CD4-positive, alpha-beta T cell treated with Interleukin-15 for 4 hours (primary cell): ENCODE measurements at regions not wholly inside any gene's neighbourhood (a gene's known extent, or its start where the extent isn't known, plus 50 kb on each side); places are given as distances from the start of the nearest gene placed in this dataset.

Experiments
- DNase-seq: peaks from one replicate; pipeline ENCODE4 v3.0.0-alpha.2; 2020; ENCODE audit warnings: low spot score

DNA sequence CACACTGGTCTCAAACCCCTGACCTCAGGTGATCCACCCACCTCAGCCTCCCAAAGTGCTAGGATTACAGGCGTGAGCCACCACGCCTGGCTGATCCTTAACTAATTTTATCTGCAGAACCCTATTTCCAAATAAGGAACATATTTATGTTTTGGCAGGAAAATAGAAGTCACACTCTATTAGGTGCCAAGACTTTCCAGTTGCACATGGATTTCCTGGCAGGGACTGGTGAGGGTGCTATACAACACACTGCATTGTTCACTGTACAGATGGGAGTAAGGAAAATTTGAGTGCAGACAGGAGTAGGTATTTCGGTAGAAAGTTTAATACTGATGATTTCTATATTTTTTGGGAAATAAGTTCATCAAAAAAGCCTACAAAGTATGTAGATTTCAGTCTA is 605.3 kb upstream of the B3GALT2 start:
- no peak for DNase-seq

DNA sequence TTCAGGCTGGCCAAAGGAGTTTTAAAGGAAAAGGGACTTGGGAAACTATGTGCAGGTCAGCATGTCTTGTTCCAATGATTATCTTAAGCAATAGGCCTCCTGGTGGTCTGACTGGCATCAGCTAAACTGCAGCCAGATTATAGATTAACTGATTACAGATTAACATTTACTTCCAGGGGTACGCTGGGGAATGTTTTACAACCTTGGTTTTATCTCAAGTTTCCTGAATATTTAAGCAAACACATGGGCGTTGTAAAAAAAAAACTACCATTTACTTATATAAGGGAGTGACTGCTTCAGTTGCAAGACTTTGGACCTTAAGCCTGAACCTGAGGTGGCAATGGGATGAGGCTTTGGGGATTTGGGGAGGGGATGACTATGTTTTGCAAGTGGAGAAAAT is 600.6 kb upstream of the B3GALT2 start:
- DNase-seq, result no peak

DNA sequence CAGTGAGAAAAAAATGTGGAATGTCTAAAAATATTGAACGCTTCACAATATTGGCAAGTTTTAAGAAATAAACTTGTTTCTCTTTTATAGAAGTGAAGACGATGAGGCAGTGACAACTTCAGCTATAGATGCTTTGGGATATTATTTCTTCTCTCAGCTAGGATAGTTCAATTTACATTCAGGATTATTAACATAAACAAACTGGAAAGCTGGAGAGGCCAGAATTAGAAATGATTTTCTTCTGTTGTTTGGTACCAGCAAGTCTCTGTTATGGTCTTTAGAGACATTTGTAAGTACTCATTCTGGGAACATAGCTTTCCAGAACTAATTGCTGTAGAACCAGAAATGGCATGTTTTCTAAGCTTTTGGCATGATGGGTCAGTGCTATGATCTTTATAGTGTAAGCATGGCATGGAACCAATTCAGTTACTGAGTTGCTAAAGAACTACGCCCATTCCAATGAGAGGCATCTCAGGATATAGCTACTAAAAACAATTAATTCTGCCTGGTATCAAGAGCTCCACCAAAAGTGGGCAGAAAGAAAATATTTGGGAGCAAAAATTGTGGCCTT is 599.5 kb upstream of the B3GALT2 start:
- no peak for DNase-seq

DNA sequence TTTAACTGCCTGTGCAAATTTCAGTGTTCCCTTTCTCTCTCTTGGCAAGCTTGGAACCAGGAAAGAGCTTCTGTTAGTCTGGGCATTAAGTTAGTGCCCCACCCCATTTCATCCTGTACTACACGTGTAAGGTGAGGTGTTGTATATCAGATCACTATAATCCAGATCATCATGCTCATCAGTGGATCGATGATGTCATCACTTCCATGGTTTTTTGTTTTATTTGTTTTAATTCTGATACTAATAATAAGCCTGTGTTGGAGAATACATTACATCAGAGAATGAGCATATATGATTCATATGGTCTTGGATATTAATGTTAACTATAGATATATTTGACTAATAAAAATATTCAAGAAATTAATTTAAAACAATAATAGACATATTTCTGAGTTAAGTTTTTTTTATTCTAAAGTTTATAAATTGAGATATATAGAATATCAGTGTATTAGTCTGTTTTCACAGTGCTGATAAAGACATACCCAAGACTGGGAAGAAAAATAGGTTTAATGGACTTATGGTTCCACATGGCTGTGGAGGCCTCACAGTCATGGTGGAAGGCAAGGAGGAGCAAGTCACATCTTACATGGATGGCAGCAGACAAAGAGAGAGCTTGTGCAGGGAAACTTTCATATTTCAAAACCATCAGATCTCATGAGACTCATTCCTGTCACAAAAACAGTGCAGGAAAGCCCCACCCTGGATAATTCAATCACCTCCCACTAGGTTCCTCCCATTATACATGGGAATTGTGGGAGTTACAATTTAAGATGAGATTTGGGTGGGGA is 588.3 kb upstream of the B3GALT2 start:
- no peak for DNase-seq

DNA sequence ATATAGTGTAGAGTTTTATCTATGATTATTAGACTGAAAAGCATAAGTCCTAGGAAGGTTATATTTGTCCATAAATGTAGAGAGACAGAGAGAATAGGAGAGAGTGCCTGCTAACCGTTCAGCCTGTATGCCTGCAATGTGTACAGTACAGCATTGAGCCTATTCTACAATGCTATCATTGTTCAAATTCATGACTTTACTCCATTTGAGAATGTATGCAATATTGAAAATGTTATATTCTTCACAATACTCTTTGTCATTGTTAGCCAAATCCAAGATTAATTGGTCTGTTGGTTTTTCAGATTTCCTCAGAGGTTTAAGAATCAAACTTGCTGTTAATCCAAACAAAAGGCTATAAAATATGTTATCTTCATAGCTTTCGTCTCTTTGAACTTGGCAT is 585.2 kb upstream of the B3GALT2 start:
- DNase-seq, result no peak

DNA sequence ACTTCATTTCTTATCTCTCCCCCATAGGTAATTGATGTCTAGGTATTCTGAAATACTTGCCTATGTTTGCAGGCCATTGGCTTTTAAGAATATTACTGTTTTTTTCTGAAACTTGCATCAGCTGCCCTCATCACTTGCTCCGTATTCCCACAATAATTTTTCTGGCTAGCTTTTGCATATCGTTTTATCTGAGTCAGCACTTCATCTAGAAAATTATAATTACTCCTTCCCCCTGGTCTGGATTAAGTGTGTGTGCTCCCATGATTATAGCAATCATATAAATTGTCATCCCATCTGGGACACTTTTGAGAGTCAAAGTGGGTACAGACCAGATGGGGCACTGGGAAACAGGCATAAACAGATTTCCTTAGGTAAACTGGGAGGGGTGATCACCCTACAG is 583.2 kb upstream of the B3GALT2 start:
- DNase-seq, result no peak

DNA sequence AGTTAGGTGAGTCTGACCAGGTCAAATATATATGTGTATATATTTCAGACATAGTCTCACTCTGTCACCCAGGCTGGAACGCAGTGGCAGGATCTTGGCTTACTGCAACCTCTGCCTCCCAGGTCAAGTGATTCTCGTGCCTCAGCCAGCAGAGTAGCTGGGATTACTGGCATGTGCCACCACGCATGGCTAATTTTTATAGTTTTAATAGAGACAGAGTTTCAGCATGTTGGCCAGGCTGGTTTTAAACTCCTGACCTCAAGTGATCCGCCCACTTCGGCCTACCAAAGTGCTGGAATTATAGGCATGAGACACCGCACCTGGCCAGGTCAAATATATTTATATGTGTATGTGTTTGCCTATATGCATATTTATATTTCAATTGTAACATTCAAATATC is 581.5 kb upstream of the B3GALT2 start:
- DNase-seq, result no peak

DNA sequence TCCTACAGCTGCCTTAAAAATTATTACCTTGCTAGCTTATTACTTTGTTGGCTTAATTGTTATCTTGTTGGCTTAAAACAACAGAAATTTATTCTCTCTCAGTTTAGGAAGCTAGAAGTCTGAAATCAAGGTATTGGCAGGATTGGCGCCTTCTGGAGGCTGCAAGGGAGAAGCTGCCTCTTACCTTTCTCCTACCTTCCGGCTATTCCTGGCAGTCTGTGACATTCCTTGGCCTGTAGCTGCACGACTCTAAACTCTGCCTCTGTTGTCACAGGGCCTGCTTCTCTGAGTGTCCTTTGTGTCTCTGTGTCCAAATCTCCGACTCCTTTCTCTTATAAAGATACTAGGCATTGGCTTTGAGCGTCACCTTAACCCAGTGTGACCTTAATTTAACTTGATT is 579.9 kb upstream of the B3GALT2 start:
- no peak for DNase-seq

DNA sequence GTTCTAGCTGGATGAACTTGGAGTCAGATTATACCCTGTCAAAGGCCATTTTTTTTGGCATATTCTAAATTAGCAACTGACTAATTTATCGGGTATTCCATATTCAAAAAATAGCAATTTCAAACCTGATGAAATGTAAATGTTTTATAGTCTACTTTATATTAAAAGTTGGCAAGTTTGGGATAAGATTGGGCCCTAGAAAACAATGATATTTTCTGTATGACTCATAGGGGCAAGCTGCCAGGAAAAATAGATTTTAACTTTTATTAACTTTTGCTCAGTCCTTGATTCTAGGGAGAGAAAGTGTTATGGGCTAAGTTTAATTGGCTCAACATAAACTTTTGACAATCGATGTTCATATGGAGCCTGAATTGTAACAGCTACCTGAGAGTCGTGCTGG is 576.9 kb upstream of the B3GALT2 start:
- no peak for DNase-seq

DNA sequence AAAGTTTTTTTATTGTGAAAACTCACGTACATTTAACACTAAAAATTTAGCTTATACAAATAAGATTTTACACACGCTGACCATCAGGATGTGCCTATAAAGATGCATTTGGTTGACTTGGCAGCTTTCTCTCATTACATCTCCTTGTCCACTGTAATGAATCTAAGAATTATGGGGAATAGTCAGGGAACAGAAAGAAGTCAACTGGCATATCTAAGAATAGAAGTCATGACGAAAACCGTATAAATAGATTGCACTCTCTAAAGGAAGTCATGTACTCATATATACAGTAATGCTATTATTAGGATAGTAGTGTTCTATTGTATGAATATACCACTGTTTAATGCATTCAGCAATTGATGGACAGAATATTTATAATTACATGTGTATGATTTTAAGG is 575.8 kb upstream of the B3GALT2 start:
- DNase-seq, result no peak

DNA sequence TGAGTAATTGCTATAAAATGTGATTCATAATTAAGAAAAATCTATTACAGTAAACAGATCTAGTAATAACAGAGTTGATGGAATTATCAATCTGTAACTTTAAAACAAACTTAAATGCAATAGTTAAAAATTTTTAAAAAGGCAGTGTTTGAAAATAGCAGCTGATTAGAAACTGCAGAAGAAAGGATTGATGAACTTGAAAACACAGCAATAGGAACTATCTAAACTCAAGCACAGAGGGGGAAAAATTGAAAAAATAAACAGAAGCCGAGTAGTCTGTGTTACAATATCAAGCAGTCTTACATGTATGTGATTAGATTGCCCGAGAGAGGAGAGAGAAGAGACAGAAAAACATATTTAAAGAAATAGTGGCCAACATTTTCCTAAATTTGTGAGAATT is 569.0 kb upstream of the B3GALT2 start:
- DNase-seq, result no peak

DNA sequence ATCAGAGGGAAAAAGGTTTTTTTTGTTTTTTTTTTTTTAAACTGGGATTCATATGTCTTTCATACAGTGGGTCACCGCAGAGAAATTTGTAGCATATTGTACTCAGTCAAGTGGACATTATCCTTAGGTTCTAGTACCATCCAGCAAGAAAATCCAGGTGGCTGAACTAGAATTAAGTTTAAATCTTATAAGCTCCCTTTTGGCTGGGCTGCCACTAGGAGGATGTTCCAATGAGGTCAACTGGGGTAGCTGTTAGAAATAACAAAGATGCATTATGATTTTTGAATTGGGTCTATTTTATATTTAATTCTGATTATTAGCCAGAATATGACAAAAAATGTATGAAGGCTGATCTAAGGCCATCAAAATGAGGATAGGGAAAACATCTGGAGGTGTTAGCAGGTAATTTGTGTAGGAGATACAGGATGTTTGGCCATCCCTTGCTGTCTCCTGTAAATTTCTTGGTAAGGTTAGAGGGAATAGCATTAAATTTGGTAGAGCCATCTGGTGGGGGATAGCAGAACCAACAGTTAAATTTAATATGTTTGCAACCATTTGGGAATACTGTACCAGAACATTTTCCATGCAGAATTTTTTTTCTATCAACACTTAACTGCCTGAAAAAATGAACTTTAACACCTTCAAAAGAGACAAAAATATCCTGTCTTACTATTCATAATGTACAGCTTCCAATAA is 568.5 kb upstream of the B3GALT2 start:
- DNase-seq, result no peak

DNA sequence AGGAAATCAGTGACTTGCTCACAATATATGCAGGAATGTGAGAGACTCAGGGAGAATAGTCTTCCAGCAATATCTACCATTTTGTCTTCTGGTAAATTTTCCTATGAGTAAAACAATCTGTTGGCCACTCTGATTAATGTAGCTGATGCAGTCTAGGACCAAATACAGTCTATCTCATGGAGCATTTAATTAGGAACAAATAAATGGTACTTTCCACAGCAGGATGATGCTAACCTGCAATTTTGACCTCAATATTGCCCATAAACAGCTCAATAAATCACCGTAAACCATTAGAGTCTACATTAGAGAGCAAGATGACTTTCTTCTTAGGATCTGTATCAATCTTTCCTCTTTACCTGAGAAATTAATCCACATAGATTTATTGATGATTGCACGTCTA is 567.7 kb upstream of the B3GALT2 start:
- DNase-seq, result no peak

DNA sequence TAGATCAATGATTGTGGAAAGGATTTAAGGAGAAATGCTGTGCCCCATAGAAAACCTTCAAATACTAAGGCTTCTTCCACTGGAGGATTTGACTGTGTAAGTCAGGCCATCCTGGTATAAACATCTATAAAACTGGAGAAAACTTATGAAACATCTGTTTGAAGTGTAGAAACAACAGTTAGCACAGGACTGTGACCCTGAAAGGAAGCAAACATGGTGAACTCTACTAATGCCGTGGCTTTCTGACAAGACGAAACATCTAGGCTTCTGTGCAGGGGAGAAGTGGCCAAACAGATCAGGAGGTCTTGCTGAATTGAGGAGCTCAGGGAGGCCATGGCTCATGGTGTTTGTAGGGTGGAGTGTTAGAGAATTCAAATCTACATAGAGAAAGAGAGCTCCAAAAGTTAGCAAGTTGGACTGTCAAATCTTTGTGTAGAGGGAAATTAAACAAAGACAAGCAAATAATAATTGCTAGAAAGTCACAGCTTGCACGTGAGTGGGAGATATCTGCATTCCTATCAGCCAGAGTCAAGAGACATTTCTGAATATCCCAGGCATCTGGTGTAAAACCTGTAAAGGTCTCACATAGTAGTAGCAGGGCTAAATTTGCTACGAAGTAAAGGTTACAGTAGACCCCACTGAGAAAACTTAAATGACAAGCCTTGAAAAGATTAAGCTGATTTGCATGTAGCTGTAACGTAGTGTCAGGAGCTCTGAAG is 566.8 kb upstream of the B3GALT2 start:
- no peak for DNase-seq

DNA sequence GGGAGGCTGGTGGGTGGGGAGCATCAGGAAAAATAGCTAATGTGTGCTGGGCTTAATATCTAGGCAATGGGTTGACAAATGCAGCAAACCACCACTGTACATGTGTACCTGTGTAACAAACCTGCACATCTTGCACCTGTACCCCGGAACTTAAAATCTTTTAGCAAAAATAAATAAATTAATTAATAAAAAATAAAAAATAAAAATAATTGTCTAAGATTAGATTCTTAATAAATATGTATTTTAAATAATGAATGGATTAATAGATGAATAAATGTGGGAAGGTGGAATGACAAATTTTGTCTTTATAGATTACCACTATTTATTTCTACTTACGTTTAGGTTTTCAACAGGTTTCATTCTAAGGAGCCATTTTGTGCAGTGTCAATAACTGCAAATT is 563.5 kb upstream of the B3GALT2 start:
- no peak for DNase-seq

DNA sequence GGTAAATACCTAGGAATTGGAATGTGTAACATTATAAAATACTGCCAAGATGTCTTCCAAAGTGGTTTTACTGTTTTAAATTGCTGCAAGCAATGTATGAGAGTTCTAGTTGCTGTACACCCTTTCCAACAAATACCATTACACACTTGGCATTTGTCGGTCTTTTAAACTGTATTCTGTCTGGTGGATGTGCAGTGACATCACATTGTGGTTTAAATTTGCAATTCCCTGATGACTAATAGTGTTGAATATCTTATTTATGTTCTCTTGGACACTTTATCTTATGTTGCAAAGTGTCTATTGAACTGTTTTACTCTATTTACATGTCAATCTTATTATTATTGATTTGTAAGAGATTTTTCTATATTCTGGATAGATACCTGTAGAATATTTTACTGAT is 561.2 kb upstream of the B3GALT2 start:
- DNase-seq, result no peak

DNA sequence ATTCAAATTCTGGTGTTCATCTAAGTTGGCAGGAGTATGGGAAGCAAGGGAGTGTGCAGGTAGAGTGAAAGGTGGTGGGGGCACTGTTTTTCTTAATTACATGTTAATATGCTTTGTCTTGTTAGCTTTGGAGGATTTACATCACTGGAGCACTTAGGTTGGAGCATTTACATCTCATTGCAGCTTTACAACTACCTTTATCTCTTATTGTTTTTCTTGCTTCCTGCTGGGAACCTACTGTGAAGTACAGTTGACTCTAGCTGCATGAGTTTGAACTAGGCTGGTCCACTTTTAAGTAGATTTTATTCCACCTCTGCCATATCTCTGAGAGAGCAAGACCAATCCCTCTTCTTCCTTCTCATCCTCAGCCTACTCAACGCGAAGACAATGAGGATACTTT is 554.8 kb upstream of the B3GALT2 start:
- DNase-seq, result no peak

DNA sequence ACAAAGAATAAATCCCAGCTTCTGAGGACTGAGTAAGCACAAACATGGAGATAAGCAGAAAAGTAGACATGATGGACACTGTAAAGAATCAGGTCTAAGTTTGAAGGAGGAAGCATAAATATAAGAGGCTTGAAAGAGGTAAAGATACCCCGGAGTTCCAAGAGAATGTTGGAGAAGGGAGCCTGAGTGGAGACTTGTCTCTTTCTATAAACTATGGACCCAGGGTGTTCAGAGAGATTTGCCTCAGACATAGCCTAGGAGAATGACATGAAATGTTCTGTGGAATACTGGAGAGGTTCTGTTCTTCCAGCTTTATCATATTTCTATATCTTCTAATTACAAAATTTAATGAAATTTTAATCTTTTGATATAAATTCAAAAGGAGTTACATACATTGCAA is 554.3 kb upstream of the B3GALT2 start:
- no peak for DNase-seq

DNA sequence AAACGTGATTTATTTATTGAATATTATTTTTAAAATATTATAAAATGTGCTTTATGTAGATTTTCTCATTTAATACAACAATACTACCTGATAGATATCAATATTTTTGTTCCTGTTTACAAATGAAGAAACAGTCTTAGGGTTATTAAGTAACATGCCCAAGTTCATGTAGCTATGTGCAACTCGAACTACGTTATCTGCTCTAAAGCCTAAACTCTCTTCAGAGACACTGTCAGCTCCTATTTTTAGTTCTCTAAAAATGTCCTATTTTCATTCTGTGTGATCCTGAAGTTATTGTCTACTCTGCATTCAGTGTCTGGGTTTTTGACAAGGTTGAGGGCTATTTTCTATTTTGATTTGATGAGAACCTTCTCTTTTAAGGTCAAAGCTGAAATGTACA is 550.1 kb upstream of the B3GALT2 start:
- no peak for DNase-seq

DNA sequence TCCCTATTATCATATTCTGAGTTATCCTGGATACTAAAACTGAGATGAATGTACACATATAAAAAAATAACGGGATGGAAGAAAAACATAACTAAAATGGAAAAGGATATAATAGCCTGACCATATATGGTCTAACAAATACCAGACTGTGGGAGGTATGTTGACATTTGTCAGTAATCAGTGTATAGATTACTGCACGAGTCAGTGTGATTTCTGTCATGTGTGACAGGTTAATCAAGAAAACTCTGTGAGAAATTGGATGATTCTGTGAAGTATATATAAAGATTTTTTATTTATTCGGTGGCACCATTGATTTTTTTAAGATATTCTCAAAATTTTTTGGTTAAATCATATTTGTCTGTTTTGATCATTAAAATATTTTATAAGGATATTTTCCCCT is 547.3 kb upstream of the B3GALT2 start:
- DNase-seq, result no peak

DNA sequence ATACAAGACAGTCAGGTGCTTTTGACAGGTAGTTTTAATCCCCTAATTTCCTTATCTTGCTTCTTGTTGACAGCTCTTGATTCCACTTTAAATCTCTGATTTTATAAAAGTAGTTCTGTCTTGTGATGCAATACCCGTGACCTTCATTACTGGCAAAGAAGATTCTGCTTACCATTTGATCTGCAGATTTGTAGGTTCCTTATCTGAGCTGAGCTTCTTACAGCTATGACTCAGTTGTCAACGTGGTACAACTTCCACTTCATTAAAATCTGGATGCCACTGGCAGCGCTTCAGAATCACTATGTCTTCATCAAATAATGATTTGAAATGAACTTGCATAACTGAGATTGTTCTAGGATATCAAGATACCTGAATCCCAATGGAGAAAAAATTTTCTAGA is 543.6 kb upstream of the B3GALT2 start:
- no peak for DNase-seq

DNA sequence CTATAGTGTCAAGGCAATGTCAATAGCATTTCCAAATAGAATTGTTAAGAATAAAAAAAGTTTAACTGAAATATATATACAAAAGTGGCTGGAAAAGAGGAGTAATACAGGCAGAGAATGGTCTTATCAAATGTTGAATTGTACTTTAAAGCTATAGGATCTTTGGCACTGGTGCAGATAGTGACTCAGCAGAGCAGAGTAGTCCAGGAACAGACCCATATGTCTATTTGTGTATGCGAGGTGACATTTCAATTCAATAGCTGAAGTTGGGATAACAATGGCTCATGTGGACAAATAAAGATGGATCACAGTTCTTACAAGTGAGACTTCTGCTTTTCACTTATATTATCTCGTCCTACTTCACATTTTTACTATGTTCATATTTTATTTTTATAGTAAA is 543.0 kb upstream of the B3GALT2 start:
- no peak for DNase-seq

DNA sequence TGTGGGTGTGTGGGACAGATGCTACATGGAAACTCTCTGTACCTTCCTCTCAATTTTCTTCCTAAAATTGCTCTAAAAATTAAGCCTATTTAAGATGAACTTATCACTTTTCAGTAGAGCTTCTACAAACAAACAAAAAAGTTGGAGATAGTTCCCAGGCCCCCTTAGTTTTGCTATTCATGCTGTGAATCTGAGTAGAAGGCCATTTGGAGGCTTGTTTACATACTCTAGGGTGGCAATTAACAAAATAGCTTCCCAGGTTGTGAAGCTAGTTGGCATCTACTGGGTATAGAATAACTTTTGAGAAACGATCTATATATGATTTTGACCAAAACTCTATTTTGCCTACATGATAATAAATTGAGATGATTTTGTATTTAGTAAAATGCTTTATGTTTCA is 541.4 kb upstream of the B3GALT2 start:
- DNase-seq, result no peak
